Neural cell (in vitro differentiated cells): ENCODE measurements at regions not wholly inside any gene's neighbourhood (a gene's known extent, or its start where the extent isn't known, plus 50 kb on each side); places are given as distances from the start of the nearest gene placed in this dataset.

Experiments
- H2AFZ ChIP-seq: fragments of 200-600, 300-800 bp; sonication (generic), shearing (Covaris generic); 2 replicates; pipeline ENCODE4 v1.6.0; 2014; ENCODE audit warnings: low read depth, mild to moderate bottlenecking, antibody characterized with exemption, low read length, moderate library complexity
- H3F3A ChIP-seq: fragments of 200-600 bp; shearing (Covaris generic); 2 replicates; pipeline ENCODE4 v1.6.1; 2016; ENCODE audit warnings: mild to moderate bottlenecking, moderate library complexity, mixed read lengths, antibody characterized with exemption, low read length; ENCODE audit not compliant: insufficient read depth, poor library complexity, severe bottlenecking
- H3K27ac ChIP-seq: fragments of 200-600, 300-800 bp; sonication (generic), shearing (Covaris generic); 2 replicates; pipeline ENCODE4 v1.5.1; 2014; ENCODE audit warnings: mild to moderate bottlenecking, low read length, moderate library complexity
- H3K27me3 ChIP-seq: fragments of 300-800, 200-600 bp; sonication (generic), shearing (Covaris generic); 2 replicates; pipeline ENCODE4 v1.6.0; 2014; ENCODE audit warnings: mild to moderate bottlenecking, low read depth, low read length, moderate library complexity; ENCODE audit not compliant: insufficient read depth
- H3K36me3 ChIP-seq: fragments of 300-800, 200-600 bp; sonication (generic), shearing (Covaris generic); 2 replicates; pipeline ENCODE4 v1.5.1; 2014; ENCODE audit warnings: mild to moderate bottlenecking, antibody characterized with exemption, low read length, moderate library complexity; ENCODE audit not compliant: insufficient read depth
- H3K4me2 ChIP-seq: fragments of 300-800, 200-600 bp; sonication (generic), shearing (Covaris generic); 2 replicates; pipeline ENCODE4 v1.6.0; 2014; ENCODE audit warnings: mild to moderate bottlenecking, low read length
- H3K4me3 ChIP-seq: fragments of 300-800, 200-600 bp; sonication (generic), shearing (Covaris generic); 2 replicates; pipeline ENCODE4 v1.5.1; 2014; ENCODE audit warnings: mild to moderate bottlenecking, low read length, moderate library complexity
- H3K79me2 ChIP-seq: fragments of 200-600 bp; shearing (Covaris generic); replicated peaks from 2 replicates; pipeline ENCODE4 v1.6.0; 2014; ENCODE audit warnings: mild to moderate bottlenecking, low read length, moderate library complexity; ENCODE audit not compliant: insufficient read depth
- H3K9ac ChIP-seq: fragments of 300-800, 200-600 bp; sonication (generic), shearing (Covaris generic); 2 replicates; pipeline ENCODE4 v1.6.1; 2016; ENCODE audit warnings: mild to moderate bottlenecking, low read length, mixed read lengths
- H3K9me2 ChIP-seq: fragments of 200-600 bp; shearing (Covaris generic); 2 replicates; pipeline ENCODE4 v1.6.1; 2016; ENCODE audit warnings: mild to moderate bottlenecking, low read length, mixed read lengths; ENCODE audit not compliant: insufficient read depth
- H3K9me3 ChIP-seq: fragments of 200-600, 300-800 bp; sonication (generic), shearing (Covaris generic); 2 replicates; pipeline ENCODE4 v1.6.1; 2016; ENCODE audit warnings: mild to moderate bottlenecking, mixed run types, low read length, moderate library complexity, mixed read lengths
- H4K20me1 ChIP-seq: fragments of 200-600 bp; shearing (Covaris generic); 2 replicates; pipeline ENCODE4 v1.6.1; 2016; ENCODE audit warnings: mild to moderate bottlenecking, mixed run types; ENCODE audit not compliant: insufficient read depth
- EP300 ChIP-seq: fragments of 450-650 bp; conservative IDR thresholded peaks from 2 replicates; pipeline ENCODE4 v1.6.1; 2014; ENCODE audit warnings: antibody characterized with exemption, mild to moderate bottlenecking, moderate library complexity; ENCODE audit not compliant: poor library complexity, severe bottlenecking
- EZH2 ChIP-seq: fragments of 200-600, 300-800 bp; shearing (Covaris generic), sonication (generic); IDR thresholded peaks from 2 replicates; pipeline ENCODE4 v1.6.1; 2014; ENCODE audit warnings: antibody characterized with exemption, low read length, borderline replicate concordance, mild to moderate bottlenecking; ENCODE audit not compliant: insufficient read depth, poor library complexity, severe bottlenecking
- MXI1 ChIP-seq: fragments of 450-650 bp; conservative IDR thresholded peaks from 2 replicates; pipeline ENCODE4 v1.6.1; 2014; ENCODE audit warnings: antibody characterized with exemption, mild to moderate bottlenecking; ENCODE audit not compliant: poor library complexity, severe bottlenecking
- POLR2AphosphoS5 ChIP-seq: IDR thresholded peaks from 2 replicates; pipeline ENCODE4 v1.6.1; 2012
- RAD21 ChIP-seq: fragments of 450-650 bp; conservative IDR thresholded peaks from 2 replicates; pipeline ENCODE4 v1.6.1; 2014; ENCODE audit warnings: antibody characterized with exemption, mild to moderate bottlenecking, moderate library complexity
- SMC3 ChIP-seq: fragments of 450-650 bp; conservative IDR thresholded peaks from 2 replicates; pipeline ENCODE4 v1.6.1; 2014; ENCODE audit warnings: antibody characterized with exemption, mild to moderate bottlenecking, moderate library complexity; ENCODE audit not compliant: poor library complexity
- TAF1 ChIP-seq: IDR thresholded peaks from 2 replicates; pipeline ENCODE4 v1.6.1; 2012; ENCODE audit warnings: low read depth
- TF ChIP-seq, protein P1 (sequence below): fragments of 450-650 bp; IDR thresholded peaks from 2 replicates; pipeline ENCODE4 v1.5.1; 2014; ENCODE audit warnings: antibody characterized with exemption, mild to moderate bottlenecking, moderate library complexity; ENCODE audit not compliant: poor library complexity, severe bottlenecking
- TF ChIP-seq, protein P2 (sequence below): IDR thresholded peaks from 2 replicates; pipeline ENCODE4 v1.6.1; 2012; ENCODE audit warnings: borderline replicate concordance

DNA sequence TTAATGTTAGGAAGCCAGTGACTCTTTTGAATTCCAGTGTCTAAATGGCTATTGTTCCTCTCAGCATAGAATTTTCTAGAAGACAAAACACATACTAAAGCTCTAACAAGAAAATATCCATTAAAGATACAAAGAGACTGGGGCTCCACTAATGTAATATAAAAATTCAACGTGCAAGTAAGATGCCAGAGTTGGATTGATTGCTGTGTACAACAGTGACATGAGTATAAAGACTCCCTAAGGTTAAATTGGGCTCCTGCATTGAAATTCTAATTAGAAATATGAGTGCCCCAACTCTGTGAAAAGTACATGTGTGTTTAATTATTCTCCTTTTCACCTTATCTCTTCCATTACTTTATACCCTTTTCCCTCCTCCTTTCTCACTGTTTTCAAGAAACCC lies 253.6 kb upstream of the G2E3 start:
- Histone ChIP-seq H3K27me3 (no peaks in the 10 kb centered on the region), H3K27ac (no peak overlapping the region), H3K9me2 (no peaks in the 10 kb centered on the region), H2AFZ (no peak overlapping the region), H3K9ac (no peak overlapping the region), H3K9me3 (no peaks in the 10 kb centered on the region), H4K20me1 (no peaks in the 10 kb centered on the region), H3F3A (no peaks in the 10 kb centered on the region), H3K79me2 (no peaks in the 10 kb centered on the region), H3K36me3 (no peaks in the 10 kb centered on the region), H3K4me2 (no peak overlapping the region), H3K4me3 (no peak overlapping the region)
- no peak for TF ChIP-seq EZH2
- TF ChIP-seq POLR2AphosphoS5 = no peak
- TF ChIP-seq RAD21 = no peak
- TF ChIP-seq, protein P1, sequence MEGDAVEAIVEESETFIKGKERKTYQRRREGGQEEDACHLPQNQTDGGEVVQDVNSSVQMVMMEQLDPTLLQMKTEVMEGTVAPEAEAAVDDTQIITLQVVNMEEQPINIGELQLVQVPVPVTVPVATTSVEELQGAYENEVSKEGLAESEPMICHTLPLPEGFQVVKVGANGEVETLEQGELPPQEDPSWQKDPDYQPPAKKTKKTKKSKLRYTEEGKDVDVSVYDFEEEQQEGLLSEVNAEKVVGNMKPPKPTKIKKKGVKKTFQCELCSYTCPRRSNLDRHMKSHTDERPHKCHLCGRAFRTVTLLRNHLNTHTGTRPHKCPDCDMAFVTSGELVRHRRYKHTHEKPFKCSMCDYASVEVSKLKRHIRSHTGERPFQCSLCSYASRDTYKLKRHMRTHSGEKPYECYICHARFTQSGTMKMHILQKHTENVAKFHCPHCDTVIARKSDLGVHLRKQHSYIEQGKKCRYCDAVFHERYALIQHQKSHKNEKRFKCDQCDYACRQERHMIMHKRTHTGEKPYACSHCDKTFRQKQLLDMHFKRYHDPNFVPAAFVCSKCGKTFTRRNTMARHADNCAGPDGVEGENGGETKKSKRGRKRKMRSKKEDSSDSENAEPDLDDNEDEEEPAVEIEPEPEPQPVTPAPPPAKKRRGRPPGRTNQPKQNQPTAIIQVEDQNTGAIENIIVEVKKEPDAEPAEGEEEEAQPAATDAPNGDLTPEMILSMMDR = no peak
- no peak for TF ChIP-seq TAF1
- TF ChIP-seq EP300 = no peak
- TF ChIP-seq, protein P2, sequence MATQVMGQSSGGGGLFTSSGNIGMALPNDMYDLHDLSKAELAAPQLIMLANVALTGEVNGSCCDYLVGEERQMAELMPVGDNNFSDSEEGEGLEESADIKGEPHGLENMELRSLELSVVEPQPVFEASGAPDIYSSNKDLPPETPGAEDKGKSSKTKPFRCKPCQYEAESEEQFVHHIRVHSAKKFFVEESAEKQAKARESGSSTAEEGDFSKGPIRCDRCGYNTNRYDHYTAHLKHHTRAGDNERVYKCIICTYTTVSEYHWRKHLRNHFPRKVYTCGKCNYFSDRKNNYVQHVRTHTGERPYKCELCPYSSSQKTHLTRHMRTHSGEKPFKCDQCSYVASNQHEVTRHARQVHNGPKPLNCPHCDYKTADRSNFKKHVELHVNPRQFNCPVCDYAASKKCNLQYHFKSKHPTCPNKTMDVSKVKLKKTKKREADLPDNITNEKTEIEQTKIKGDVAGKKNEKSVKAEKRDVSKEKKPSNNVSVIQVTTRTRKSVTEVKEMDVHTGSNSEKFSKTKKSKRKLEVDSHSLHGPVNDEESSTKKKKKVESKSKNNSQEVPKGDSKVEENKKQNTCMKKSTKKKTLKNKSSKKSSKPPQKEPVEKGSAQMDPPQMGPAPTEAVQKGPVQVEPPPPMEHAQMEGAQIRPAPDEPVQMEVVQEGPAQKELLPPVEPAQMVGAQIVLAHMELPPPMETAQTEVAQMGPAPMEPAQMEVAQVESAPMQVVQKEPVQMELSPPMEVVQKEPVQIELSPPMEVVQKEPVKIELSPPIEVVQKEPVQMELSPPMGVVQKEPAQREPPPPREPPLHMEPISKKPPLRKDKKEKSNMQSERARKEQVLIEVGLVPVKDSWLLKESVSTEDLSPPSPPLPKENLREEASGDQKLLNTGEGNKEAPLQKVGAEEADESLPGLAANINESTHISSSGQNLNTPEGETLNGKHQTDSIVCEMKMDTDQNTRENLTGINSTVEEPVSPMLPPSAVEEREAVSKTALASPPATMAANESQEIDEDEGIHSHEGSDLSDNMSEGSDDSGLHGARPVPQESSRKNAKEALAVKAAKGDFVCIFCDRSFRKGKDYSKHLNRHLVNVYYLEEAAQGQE = no peak
- no peak for TF ChIP-seq MXI1
- TF ChIP-seq SMC3 = no peak

DNA sequence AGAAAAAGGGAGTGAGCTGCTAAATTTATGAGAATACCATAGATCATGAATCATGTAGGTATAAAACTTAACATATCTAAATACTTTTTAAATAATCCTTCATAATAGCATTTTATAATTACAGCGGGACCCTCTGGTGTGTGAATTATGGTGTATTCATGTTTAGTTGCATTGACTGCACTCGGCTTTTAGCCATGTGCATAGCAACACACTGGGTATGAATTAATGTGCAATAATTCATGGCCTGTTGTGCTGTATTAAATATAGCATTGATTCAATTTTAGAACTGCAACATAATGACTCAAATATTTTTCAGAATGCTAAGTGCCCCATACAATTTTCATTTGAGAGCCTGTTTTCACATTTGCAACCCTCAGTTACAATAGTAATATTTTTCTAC lies 249.6 kb upstream of the G2E3 start:
- H4K20me1 ChIP-seq = no peaks in the 10 kb centered on the region
- no peak overlapping the region for H3K4me3 ChIP-seq
- TF ChIP-seq POLR2AphosphoS5 (no peak), EZH2 (no peak)
- TF ChIP-seq, protein P2 = no peak
- H3K9me3 ChIP-seq = no peaks in the 10 kb centered on the region
- no peak overlapping the region for H2AFZ ChIP-seq
- H3K79me2 ChIP-seq = no peaks in the 10 kb centered on the region
- H3K36me3 ChIP-seq = no peaks in the 10 kb centered on the region
- H3K4me2 ChIP-seq = no peak overlapping the region
- H3K27ac ChIP-seq = no peak overlapping the region
- no peaks in the 10 kb centered on the region for H3F3A ChIP-seq
- no peaks in the 10 kb centered on the region for H3K27me3 ChIP-seq
- H3K9ac ChIP-seq = no peak overlapping the region
- H3K9me2 ChIP-seq = no peaks in the 10 kb centered on the region
